Peyer's patch (tissue), 4 donors: ENCODE measurements at regions not wholly inside any gene's neighbourhood (a gene's known extent, or its start where the extent isn't known, plus 50 kb on each side); places are given as distances from the start of the nearest gene placed in this dataset.

Experiments
- POLR2A ChIP-seq, 2 donors: fragments of 450-650 bp; IDR thresholded peaks; one replicate each; pipeline ENCODE4 v1.5.1; 2017; ENCODE audit warnings: antibody characterized with exemption in 2 of 2, mild to moderate bottlenecking in 2 of 2, moderate library complexity in 2 of 2
- TF ChIP-seq, protein P1 (sequence below), 6 experiments: fragments of 450-650 bp in 4 of 6; fragments of 200-600 bp in 2 of 6; sonication (generic) in 1 of 6; IDR thresholded peaks; one replicate each; pipeline ENCODE4 v1.5.1; 2017 to 2019; ENCODE audit warnings: antibody characterized with exemption in 6 of 6, mild to moderate bottlenecking in 3 of 6, moderate library complexity in 1 of 6

DNA sequence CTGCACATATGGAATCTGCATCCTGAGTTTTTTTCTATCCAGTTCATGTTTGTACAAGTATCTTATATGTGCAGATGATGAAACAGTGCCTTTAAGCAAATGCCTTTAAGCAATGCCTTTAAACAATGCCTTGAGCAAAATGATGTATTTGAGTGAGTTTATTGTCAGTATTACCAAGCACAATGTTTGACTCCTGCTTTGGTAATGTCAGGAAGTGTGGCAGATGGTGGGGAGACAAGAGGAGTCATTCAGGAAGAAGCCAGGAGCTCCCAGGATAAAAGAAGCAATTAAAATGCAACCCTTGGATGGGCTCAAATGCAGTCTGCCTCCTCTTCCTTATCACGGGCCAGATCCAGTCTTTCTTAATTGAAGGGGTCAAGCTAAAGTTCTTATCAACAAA, 108.7 kb upstream of the KCNJ15 start:
- TF ChIP-seq POLR2A (IDR thresholded peaks at IDR 0.05): no peak
- TF ChIP-seq, protein P1, sequence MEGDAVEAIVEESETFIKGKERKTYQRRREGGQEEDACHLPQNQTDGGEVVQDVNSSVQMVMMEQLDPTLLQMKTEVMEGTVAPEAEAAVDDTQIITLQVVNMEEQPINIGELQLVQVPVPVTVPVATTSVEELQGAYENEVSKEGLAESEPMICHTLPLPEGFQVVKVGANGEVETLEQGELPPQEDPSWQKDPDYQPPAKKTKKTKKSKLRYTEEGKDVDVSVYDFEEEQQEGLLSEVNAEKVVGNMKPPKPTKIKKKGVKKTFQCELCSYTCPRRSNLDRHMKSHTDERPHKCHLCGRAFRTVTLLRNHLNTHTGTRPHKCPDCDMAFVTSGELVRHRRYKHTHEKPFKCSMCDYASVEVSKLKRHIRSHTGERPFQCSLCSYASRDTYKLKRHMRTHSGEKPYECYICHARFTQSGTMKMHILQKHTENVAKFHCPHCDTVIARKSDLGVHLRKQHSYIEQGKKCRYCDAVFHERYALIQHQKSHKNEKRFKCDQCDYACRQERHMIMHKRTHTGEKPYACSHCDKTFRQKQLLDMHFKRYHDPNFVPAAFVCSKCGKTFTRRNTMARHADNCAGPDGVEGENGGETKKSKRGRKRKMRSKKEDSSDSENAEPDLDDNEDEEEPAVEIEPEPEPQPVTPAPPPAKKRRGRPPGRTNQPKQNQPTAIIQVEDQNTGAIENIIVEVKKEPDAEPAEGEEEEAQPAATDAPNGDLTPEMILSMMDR (IDR thresholded peaks at IDR 0.05): no peak
